ENCODE measurements at regions not wholly inside any gene's neighbourhood (a gene's known extent, or its start where the extent isn't known, plus 50 kb on each side); places are given as distances from the start of the nearest gene placed in this dataset.

- Histone ChIP-seq H4K91ac (ENCODE audit: insufficient read length, low read depth, low read length) (no peak overlapping the region), H4K20me1 (ENCODE audit: control insufficient read depth, insufficient read depth, insufficient read length) (peaks cover 2% of the 10 kb centered on the region), H3K79me2 (ENCODE audit: insufficient read depth, low read length) (no peaks in the 10 kb centered on the region), H3K14ac (ENCODE audit: insufficient read depth, low read length) (no peak overlapping the region), H3K9ac (ENCODE audit: extremely low read depth, insufficient read length, low read length) (no peak overlapping the region), H3T11ph (ENCODE audit: low read length) (no peak overlapping the region), H3K56ac (ENCODE audit: insufficient read length, low read depth, low read length) (no peak overlapping the region), H3K27me3 (ENCODE audit: insufficient read depth, low read length) (no peaks in the 10 kb centered on the region; the same call in 1 of the 2 replicates), H3K79me1 (ENCODE audit: insufficient read depth, low read depth, low read length, poor library complexity, severe bottlenecking) (no peaks in the 10 kb centered on the region), H2BK12ac (ENCODE audit: insufficient read length, low read depth, low read length) (no peak overlapping the region), H3K4ac (ENCODE audit: low read depth, low read length) (no peak overlapping the region), H2AK5ac (ENCODE audit: insufficient read length, low read length) (no peak overlapping the region), H3K23me2 (ENCODE audit: insufficient read length, low read depth, low read length, poor library complexity, severe bottlenecking) (no peaks in the 10 kb centered on the region), H3K4me1 (ENCODE audit: insufficient read depth, low read length) (no peaks in the 10 kb centered on the region), H2BK15ac (ENCODE audit: low read depth, low read length) (no peak overlapping the region), H3K4me2 (ENCODE audit: insufficient read depth, insufficient read length, low read length) (no peak overlapping the region), H2BK20ac (ENCODE audit: low read depth, low read length, poor library complexity, severe bottlenecking) (no peak overlapping the region), H2BK120ac (ENCODE audit: low read depth, low read length, poor library complexity, severe bottlenecking) (no peak overlapping the region), H4K8ac (replicated peaks; ENCODE audit: insufficient read length, low read depth, low read length) (no peak overlapping the region), H2BK5ac (ENCODE audit: insufficient read length, low read length) (no peak overlapping the region), H2AFZ (ENCODE audit: low read length) (no peak overlapping the region), H3K18ac (ENCODE audit: insufficient read length, low read depth, low read length) (no peak overlapping the region), H3K27ac (ENCODE audit: insufficient read length, low read depth, low read length) (no peak overlapping the region), H3K9me3 (ENCODE audit: control insufficient read depth, low read depth, low read length) (no peaks in the 10 kb centered on the region), H4K5ac (ENCODE audit: insufficient read length, low read depth, low read length) (no peak overlapping the region), H3K23ac (ENCODE audit: insufficient read length, low read depth, low read length) (no peak overlapping the region)
- peak; percentile 14 for DNase-seq
- Mint-ChIP-seq H3K27me3 (ENCODE audit: low read depth) (peaks cover 25% of the 10 kb centered on the region), H3K36me3 (ENCODE audit: insufficient read depth in 1 of 3, low read depth in 3 of 3) (peaks cover 0 to 4% (median 0%) of the 10 kb centered on the region in 3 experiments; a peak in 1 of 7 replicates), H3K4me1 (peaks cover 13 to 22% of the 10 kb centered on the region in 2 experiments), H3K4me3 (no peak overlapping the region), H3K27ac (no peak overlapping the region), H3K9me3 (no peaks in the 10 kb centered on the region; a peak in 1 of 5 replicates)
- WGBS (ENCODE audit: extremely low coverage, insufficient read length, low lambda C conversion rate): no CpG with 5 or more reads among the region's 7 CpGs
- TF ChIP-seq CTCF (conservative IDR thresholded peaks at IDR 0.05): no peak
These were observed 92.0 kb upstream of the SNTG2 start for GRCh38 chr2:858646-859045.

Data from H9 (cell line).